ENCODE measurements at regions not wholly inside any gene's neighbourhood (a gene's known extent, or its start where the extent isn't known, plus 50 kb on each side); places are given as distances from the start of the nearest gene placed in this dataset.

DNA sequence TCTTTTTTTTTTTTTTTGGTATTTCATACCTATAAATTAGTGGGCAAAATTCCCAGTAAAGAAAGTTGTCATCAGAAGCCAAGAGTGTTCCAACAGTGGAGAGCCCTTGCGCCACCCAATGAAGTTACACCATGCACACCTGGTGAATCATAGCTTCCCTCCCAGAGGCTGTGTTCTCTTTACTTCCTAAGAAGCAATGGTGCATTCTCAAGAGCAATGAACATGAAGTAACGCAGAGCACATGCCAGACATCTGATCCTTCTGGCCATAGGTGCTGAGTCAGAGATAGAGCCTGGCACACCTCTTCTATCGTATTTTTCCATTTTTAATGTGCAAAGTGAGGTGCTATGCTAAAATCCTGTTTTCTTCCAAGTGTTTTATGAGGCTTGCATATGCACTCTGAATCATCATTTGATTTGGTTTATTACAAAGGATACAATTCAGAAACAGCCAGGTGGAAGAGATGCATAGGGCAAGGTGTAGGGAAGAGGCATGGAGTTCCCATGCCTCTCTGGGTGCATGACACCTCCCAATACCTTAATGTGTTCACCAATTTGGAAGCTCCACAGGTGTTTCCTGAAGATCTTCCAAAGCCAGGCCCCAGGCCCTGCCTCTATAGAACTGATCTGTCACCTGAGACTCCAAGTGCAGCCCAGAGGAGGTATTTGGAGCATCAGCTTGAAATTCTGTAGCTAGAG is 408.0 kb downstream of the SIPA1L2 start:
- Histone ChIP-seq H3K36me3 (ENCODE audit: control insufficient read depth in 5 of 5, insufficient read depth in 5 of 5, low read length in 5 of 5) (no peaks in the 10 kb centered on the region), H3K27me3 (ENCODE audit: control insufficient read depth in 5 of 5, insufficient read depth in 4 of 5, low read length in 5 of 5) (no peaks in the 10 kb centered on the region), H3K4me1 (ENCODE audit: control insufficient read depth in 5 of 5, insufficient read depth in 5 of 5, low read length in 5 of 5) (peaks cover 0 to 4% (median 0%) of the 10 kb centered on the region in 5 donors), H3K27ac (ENCODE audit: low read depth, low read length) (no peak overlapping the region), H3K4me3 (ENCODE audit: low read depth in 1 of 5, low read length in 5 of 5) (no peak overlapping the region), H3K9me3 (ENCODE audit: control insufficient read depth in 5 of 5, low read length in 5 of 5) (no peaks in the 10 kb centered on the region), H3K9ac (ENCODE audit: low read length in 5 of 5) (no peak overlapping the region)

DNA sequence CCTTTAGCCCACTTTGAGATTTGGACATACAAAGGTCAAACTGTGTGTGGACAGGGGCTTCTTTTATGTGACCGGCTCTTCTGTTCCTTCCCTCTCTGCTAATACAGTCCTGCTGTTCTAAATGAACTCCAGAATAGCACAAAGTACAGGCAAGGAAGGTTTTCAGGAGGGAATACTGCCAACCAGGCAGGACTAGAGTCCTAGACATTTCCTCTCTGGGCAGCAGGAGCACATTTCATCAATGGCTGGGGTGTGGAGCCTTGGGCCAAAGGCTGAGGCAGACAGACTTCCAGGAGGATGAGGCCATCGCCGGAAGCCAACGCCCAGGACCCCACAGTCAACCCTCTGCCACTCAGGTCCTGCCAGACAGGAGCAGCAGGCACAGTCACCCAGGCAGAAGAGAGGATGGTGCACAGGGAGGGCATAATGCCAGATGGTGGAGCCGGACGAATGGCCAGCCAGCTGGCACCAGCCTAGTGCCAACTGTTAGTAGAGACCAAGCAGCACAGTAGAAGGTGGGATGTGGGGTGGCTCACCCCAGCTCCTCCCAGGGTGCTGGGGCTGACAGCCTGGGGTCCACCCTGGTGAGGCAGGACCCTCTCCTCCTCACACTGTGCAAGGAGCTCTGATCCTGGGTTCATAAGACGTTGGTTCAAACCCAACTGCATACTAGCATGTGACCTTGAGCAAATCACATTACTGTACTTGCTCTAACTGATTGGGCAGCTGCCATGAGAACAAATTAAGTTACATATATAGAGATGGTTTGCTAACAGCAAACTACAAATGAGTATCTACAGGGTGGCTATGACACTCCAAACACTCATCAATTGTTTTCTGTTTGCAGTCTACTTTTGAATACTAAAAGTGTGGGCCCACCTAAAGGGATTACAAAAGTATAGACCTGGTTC is 410.7 kb downstream of the SIPA1L2 start:
- Histone ChIP-seq H3K27me3 (ENCODE audit: control insufficient read depth in 5 of 5, insufficient read depth in 4 of 5, low read length in 5 of 5) (no peaks in the 10 kb centered on the region), H3K9ac (ENCODE audit: low read length in 5 of 5) (no peak overlapping the region), H3K36me3 (ENCODE audit: control insufficient read depth in 5 of 5, insufficient read depth in 5 of 5, low read length in 5 of 5) (no peaks in the 10 kb centered on the region), H3K4me1 (ENCODE audit: control insufficient read depth in 5 of 5, insufficient read depth in 5 of 5, low read length in 5 of 5) (no peaks in the 10 kb centered on the region), H3K27ac (ENCODE audit: low read depth, low read length) (no peak overlapping the region), H3K4me3 (ENCODE audit: low read depth in 1 of 5, low read length in 5 of 5) (no peak overlapping the region), H3K9me3 (ENCODE audit: control insufficient read depth in 5 of 5, low read length in 5 of 5) (no peaks in the 10 kb centered on the region)

DNA sequence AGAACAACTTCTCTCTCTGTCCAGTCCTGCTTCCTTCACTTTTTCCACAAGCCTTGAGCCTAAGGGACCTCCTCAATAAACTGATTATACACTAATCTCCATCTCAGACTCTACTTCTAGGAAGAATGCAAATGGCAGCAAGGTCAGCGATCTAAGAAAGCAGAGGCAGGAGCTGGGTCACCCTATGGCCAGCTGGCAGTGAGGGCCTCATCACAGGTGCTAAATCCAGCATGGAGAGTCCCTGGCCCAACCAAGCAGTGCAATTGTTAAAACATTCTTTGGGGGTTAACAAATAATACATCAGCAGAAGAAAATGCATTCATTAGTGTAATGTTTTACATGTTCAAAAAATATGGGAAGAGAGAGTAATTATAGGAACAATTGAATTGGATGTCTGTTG is 416.0 kb downstream of the SIPA1L2 start:
- Histone ChIP-seq H3K4me1 (ENCODE audit: control insufficient read depth in 5 of 5, insufficient read depth in 5 of 5, low read length in 5 of 5) (peaks cover 0 to 12% (median 5%) of the 10 kb centered on the region in 5 donors), H3K9ac (ENCODE audit: low read length in 5 of 5) (no peak overlapping the region), H3K36me3 (ENCODE audit: control insufficient read depth in 5 of 5, insufficient read depth in 5 of 5, low read length in 5 of 5) (no peaks in the 10 kb centered on the region), H3K9me3 (ENCODE audit: control insufficient read depth in 5 of 5, low read length in 5 of 5) (no peaks in the 10 kb centered on the region), H3K27me3 (ENCODE audit: control insufficient read depth in 5 of 5, insufficient read depth in 4 of 5, low read length in 5 of 5) (no peaks in the 10 kb centered on the region), H3K4me3 (ENCODE audit: low read depth in 1 of 5, low read length in 5 of 5) (no peak overlapping the region), H3K27ac (ENCODE audit: low read depth, low read length) (no peak overlapping the region)

DNA sequence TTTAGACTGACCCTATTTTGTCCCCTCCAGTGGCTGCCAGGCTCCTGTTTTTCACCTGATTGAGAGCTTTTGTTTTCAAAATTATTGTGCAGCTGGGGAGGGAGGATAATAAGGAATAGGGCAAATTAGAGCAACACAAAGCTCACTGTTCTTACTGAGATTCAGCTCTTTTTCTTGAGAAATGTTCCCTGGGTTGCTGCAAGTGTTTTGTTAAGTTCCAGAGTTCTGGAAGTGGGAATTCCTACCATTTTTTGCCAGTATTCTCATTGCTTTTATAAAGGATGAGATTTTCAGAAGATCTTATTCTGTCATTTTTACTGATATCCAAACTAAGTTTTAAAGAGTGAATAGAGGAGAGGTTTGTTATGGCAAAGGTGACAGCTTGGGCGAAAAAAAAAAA is 417.7 kb downstream of the SIPA1L2 start:
- Histone ChIP-seq H3K27ac (ENCODE audit: low read depth, low read length) (no peak overlapping the region), H3K4me1 (ENCODE audit: control insufficient read depth in 5 of 5, insufficient read depth in 5 of 5, low read length in 5 of 5) (peaks cover 0 to 12% (median 5%) of the 10 kb centered on the region in 5 donors), H3K4me3 (ENCODE audit: low read depth in 1 of 5, low read length in 5 of 5) (no peak overlapping the region), H3K9me3 (ENCODE audit: control insufficient read depth in 5 of 5, low read length in 5 of 5) (no peaks in the 10 kb centered on the region), H3K9ac (ENCODE audit: low read length in 5 of 5) (no peak overlapping the region), H3K36me3 (ENCODE audit: control insufficient read depth in 5 of 5, insufficient read depth in 5 of 5, low read length in 5 of 5) (no peaks in the 10 kb centered on the region), H3K27me3 (ENCODE audit: control insufficient read depth in 5 of 5, insufficient read depth in 4 of 5, low read length in 5 of 5) (no peaks in the 10 kb centered on the region)

DNA sequence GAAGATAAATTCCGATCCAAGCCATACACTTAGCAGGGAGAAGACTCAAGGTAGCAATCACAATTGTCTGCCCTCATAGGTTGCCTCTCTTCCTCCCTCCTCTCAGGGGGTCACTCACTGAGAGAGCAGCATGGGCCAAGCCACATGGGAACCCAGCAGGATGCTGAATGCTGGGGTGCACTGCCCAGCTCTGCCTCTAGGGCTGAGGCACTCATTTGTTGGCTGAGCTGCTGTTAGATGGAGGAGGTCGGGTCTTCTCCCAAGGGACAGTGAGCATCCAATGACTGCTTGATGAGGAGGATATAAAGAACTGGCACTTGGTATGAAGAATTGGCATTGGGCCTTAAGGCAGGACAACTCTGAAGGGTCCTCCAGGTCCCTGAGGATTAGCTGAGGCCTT is 418.8 kb downstream of the SIPA1L2 start:
- H3K4me3 ChIP-seq (ENCODE audit: low read depth in 1 of 5, low read length in 5 of 5), result no peak overlapping the region
- no peaks in the 10 kb centered on the region for H3K27me3 ChIP-seq (ENCODE audit: control insufficient read depth in 5 of 5, insufficient read depth in 4 of 5, low read length in 5 of 5)
- no peak overlapping the region for H3K9ac ChIP-seq (ENCODE audit: low read length in 5 of 5)
- no peak overlapping the region for H3K27ac ChIP-seq (ENCODE audit: low read depth, low read length)
- no peaks in the 10 kb centered on the region for H3K36me3 ChIP-seq (ENCODE audit: control insufficient read depth in 5 of 5, insufficient read depth in 5 of 5, low read length in 5 of 5)
- no peaks in the 10 kb centered on the region for H3K9me3 ChIP-seq (ENCODE audit: control insufficient read depth in 5 of 5, low read length in 5 of 5)
- peaks cover 0 to 12% (median 5%) of the 10 kb centered on the region in 5 donors for H3K4me1 ChIP-seq (ENCODE audit: control insufficient read depth in 5 of 5, insufficient read depth in 5 of 5, low read length in 5 of 5)

DNA sequence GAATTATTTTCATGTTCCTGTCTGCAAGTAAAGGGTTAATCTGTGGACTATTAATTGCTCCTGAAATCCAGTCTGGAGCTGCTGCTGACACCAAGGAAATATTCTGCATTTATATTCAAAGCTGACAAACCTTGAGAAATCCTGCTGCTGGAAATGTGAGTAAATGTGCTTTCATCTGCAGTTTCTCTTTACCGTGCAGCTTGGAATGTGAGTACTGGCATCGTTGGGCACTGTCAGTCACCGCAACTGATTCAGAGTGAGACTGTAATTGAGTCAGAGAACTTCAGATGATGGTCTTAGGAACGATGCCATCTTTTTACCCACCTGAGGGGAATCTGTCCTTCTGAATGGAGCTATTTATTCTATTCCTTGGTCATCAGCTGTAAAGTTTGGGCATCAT is 420.6 kb downstream of the SIPA1L2 start:
- Histone ChIP-seq H3K4me1 (ENCODE audit: control insufficient read depth in 5 of 5, insufficient read depth in 5 of 5, low read length in 5 of 5) (peaks cover 0 to 12% (median 5%) of the 10 kb centered on the region in 5 donors), H3K9ac (ENCODE audit: low read length in 5 of 5) (no peak overlapping the region), H3K27me3 (ENCODE audit: control insufficient read depth in 5 of 5, insufficient read depth in 4 of 5, low read length in 5 of 5) (no peaks in the 10 kb centered on the region), H3K9me3 (ENCODE audit: control insufficient read depth in 5 of 5, low read length in 5 of 5) (no peaks in the 10 kb centered on the region), H3K36me3 (ENCODE audit: control insufficient read depth in 5 of 5, insufficient read depth in 5 of 5, low read length in 5 of 5) (no peaks in the 10 kb centered on the region), H3K27ac (ENCODE audit: low read depth, low read length) (no peak overlapping the region), H3K4me3 (ENCODE audit: low read depth in 1 of 5, low read length in 5 of 5) (no peak overlapping the region)

DNA sequence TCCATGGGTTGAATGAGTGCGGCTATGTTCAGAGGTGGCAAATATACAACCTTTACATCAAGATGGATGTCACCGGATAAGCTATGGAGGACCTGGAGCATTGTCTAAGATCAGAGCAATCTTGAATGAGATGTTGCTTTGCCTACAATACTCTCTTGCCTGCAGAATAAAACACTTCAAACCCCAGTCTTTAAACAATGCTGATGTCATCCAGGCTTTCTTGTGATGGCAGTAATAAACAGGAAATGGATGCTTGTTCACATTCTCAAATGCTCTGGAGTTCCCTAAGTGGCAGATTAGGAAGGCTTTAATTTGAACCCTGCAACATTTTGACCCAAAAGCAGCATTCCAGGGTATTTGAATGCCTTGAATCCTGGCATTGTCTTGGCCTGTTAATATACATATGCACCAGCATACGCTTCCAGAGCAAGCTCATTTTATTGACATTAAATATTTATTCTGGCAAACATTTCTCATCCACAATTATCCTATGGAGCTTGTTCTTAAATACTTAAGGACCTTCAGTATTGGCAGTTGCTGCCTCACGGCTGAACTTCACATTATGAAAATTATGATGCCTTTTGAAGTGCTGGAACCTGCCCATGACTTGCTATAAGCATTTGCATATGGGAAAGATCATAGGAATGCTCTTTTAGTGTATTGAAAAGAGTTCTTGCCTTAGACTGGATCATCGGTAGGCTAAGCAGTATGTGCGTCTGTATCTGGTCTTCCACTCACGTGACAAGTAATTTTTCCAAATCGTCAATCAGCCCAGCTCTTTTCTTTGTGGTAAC is 422.7 kb downstream of the SIPA1L2 start:
- H3K27me3 ChIP-seq (ENCODE audit: control insufficient read depth in 5 of 5, insufficient read depth in 4 of 5, low read length in 5 of 5), result no peaks in the 10 kb centered on the region
- H3K9me3 ChIP-seq (ENCODE audit: control insufficient read depth in 5 of 5, low read length in 5 of 5), result peaks cover 0 to 6% (median 0%) of the 10 kb centered on the region in 5 donors
- no peaks in the 10 kb centered on the region for H3K36me3 ChIP-seq (ENCODE audit: control insufficient read depth in 5 of 5, insufficient read depth in 5 of 5, low read length in 5 of 5)
- no peak overlapping the region for H3K9ac ChIP-seq (ENCODE audit: low read length in 5 of 5)
- H3K27ac ChIP-seq (ENCODE audit: low read depth, low read length), result no peak overlapping the region
- H3K4me1 ChIP-seq (ENCODE audit: control insufficient read depth in 5 of 5, insufficient read depth in 5 of 5, low read length in 5 of 5), result peaks cover 0 to 12% (median 5%) of the 10 kb centered on the region in 5 donors
- no peak overlapping the region for H3K4me3 ChIP-seq (ENCODE audit: low read depth in 1 of 5, low read length in 5 of 5)

DNA sequence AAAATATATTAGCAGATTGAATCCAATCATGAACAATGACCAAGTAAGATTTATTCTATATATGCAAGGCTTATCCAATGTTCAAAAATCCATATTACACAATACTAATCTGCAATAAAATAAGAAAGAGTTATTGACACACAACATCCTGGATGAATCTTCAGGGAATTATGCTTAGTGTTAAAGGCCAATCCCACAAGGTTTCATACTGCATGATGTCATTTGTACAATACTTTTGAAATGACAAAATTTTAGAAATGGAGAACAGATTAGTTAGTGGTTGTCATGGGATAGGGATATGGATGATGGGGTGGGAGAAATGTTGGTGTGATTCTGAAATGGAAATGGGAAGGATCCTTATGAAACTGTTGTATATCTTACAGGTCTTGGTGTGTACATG is 425.7 kb downstream of the SIPA1L2 start:
- Histone ChIP-seq H3K9ac (ENCODE audit: low read length in 5 of 5) (no peak overlapping the region), H3K9me3 (ENCODE audit: control insufficient read depth in 5 of 5, low read length in 5 of 5) (peaks cover 3 to 21% (median 16%) of the 10 kb centered on the region in 5 donors), H3K4me3 (ENCODE audit: low read depth in 1 of 5, low read length in 5 of 5) (no peak overlapping the region), H3K36me3 (ENCODE audit: control insufficient read depth in 5 of 5, insufficient read depth in 5 of 5, low read length in 5 of 5) (no peaks in the 10 kb centered on the region), H3K4me1 (ENCODE audit: control insufficient read depth in 5 of 5, insufficient read depth in 5 of 5, low read length in 5 of 5) (peaks cover 0 to 1% (median 0%) of the 10 kb centered on the region in 5 donors), H3K27me3 (ENCODE audit: control insufficient read depth in 5 of 5, insufficient read depth in 4 of 5, low read length in 5 of 5) (no peaks in the 10 kb centered on the region), H3K27ac (ENCODE audit: low read depth, low read length) (no peak overlapping the region)

DNA sequence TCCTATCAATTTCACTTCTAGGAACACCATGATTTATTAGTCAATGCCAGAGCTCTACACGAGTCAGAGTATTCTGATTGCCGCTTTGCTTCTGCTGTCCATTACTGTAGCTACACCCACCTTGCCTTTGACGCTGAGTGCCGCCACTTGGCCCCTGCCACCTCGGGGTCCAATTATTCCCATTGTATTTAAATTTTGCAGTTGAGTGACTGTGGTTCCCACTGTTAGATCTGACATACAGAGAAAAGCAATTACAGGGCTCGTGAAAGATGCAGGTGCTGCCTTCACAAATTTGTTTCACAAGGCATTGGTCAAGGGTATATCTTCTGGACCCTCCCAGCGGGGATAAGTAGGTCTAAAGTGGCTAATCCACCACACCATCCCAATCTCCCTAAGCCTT is 428.9 kb downstream of the SIPA1L2 start:
- Histone ChIP-seq H3K36me3 (ENCODE audit: control insufficient read depth in 5 of 5, insufficient read depth in 5 of 5, low read length in 5 of 5) (no peaks in the 10 kb centered on the region), H3K4me1 (ENCODE audit: control insufficient read depth in 5 of 5, insufficient read depth in 5 of 5, low read length in 5 of 5) (no peaks in the 10 kb centered on the region), H3K9me3 (ENCODE audit: control insufficient read depth in 5 of 5, low read length in 5 of 5) (peaks cover 3 to 21% (median 16%) of the 10 kb centered on the region in 5 donors), H3K9ac (ENCODE audit: low read length in 5 of 5) (no peak overlapping the region), H3K4me3 (ENCODE audit: low read depth in 1 of 5, low read length in 5 of 5) (peak overlapping the region in 1 of 5 donors; percentile 15), H3K27me3 (ENCODE audit: control insufficient read depth in 5 of 5, insufficient read depth in 4 of 5, low read length in 5 of 5) (no peaks in the 10 kb centered on the region), H3K27ac (ENCODE audit: low read depth, low read length) (no peak overlapping the region)
